GM20000 (cell line): ENCODE measurements at regions not wholly inside any gene's neighbourhood (a gene's known extent, or its start where the extent isn't known, plus 50 kb on each side); places are given as distances from the start of the nearest gene placed in this dataset.

Experiments
- DNase-seq: peaks from one replicate; pipeline ENCODE4 v3.0.0; 2012; ENCODE audit warnings: low spot score
- CTCF ChIP-seq: IDR thresholded peaks from 2 replicates; pipeline ENCODE4 v1.5.1; 2012; ENCODE audit warnings: mild to moderate bottlenecking, control low read depth; ENCODE audit errors: extremely low read depth, missing control alignments

GRCh38 chr4:16284050-16284449, 57.8 kb upstream of the TAPT1 start:
- no peak for DNase-seq
- TF ChIP-seq CTCF = no peak

- no peak for DNase-seq
- TF ChIP-seq CTCF = no peak
These were observed 51.9 kb upstream of the TAPT1 start for GRCh38 chr4:16278178-16278577.
